ENCODE measurements at regions not wholly inside any gene's neighbourhood (a gene's known extent, or its start where the extent isn't known, plus 50 kb on each side); places are given as distances from the start of the nearest gene placed in this dataset.

DNA sequence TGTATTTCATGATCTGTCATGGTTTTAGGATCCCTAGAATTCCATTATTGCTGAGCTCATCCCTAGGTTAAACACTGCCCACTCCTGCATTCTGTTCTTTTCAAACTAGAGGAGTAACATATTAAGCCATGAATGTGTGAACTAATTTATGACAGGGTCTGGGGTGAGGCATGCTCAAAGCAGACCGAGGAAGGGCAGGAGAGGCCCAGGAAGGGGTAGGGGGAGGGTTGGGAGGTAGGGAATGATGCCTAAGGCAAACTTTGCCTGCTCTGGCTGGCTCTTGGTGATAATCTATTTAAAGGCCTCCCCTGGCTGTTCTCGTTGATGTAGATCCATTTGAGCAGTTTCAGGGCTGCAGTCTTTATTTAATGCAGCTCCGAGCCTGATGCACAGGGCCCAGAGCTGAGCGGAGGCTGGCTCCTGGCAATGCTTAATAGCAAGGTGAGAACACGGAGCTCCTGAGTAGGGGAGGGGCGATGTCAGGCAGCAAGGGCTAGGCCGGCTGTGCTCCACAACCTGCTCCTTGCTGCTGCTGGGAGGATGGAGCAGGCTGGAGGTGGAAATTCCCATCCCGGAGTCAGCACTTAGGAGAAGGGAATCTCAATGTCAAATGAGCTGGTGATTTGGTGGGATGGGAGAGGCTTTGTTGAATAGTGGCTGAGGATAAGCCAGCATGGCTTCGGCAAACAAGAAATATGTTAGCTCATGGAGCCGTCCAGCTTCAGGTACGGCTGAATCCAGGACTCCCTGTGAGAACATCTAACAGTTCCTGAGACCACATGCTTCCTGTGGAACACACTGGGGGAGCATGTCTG, 73.2 kb upstream of the UNC5A start:
- TF ChIP-seq FOXK2 (IDR thresholded peaks at IDR 0.05) (no peak), SP1 (IDR thresholded peaks at IDR 0.05) (no peak), TARDBP (IDR thresholded peaks at IDR 0.05) (no peak), ZNF384 (IDR thresholded peaks at IDR 0.05) (no peak), ARNT (IDR thresholded peaks at IDR 0.05) (no peak), HDGF (IDR thresholded peaks at IDR 0.05; ENCODE audit: borderline replicate concordance) (no peak), FOXA1 (IDR thresholded peaks at IDR 0.05) (no peak), FOXM1 (IDR thresholded peaks at IDR 0.05; ENCODE audit: borderline replicate concordance) (no peak), L3MBTL2 (conservative IDR thresholded peaks at IDR 0.05) (no peak), BHLHE40 (IDR thresholded peaks at IDR 0.05; ENCODE audit: borderline replicate concordance) (no peak), SUZ12 (IDR thresholded peaks at IDR 0.05) (no peak)

Data from HEK293T (cell line).